ENCODE measurements at regions not wholly inside any gene's neighbourhood (a gene's known extent, or its start where the extent isn't known, plus 50 kb on each side); places are given as distances from the start of the nearest gene placed in this dataset.

GRCh38 chrX:69031971-69032391 lies 133.3 kb downstream of the PJA1 start:
- no peak for TF ChIP-seq CTCF (IDR thresholded peaks at IDR 0.05; ENCODE audit: low read length)
- no peak for TF ChIP-seq EZH2 (optimal IDR thresholded peaks at IDR 0.05; ENCODE audit: low read depth, low read length)
- TF ChIP-seq EZH2phosphoT487 (IDR thresholded peaks at IDR 0.05; ENCODE audit: low read length) = no peak

All from MM.1S (cell line).